IPS DF 4.7 (cell line): ENCODE measurements at regions not wholly inside any gene's neighbourhood (a gene's known extent, or its start where the extent isn't known, plus 50 kb on each side); places are given as distances from the start of the nearest gene placed in this dataset.
"Not testable (repeated sequence)": the region's sequence is repeated elsewhere in the genome, so short reads cannot be mapped to it uniquely, and the experiment has no call there.

Experiments
- DNase-seq: peaks from one replicate; pipeline ENCODE4 v3.0.0-alpha.2; 2013; ENCODE audit warnings: low spot score; ENCODE audit errors: extremely low read depth

- DNase-seq = no peak
These were observed 57.9 kb downstream of the HINT1 start for GRCh38 chr5:131107128-131107527.

- no peak for DNase-seq
These were observed 60.8 kb downstream of the HINT1 start for GRCh38 chr5:131104169-131104808.

- DNase-seq = no peak
These were observed 68.0 kb downstream of the HINT1 start for GRCh38 chr5:131096774-131097710.

GRCh38 chr5:131095561-131095960 is 69.5 kb downstream of the HINT1 start:
- not testable (repeated sequence) for DNase-seq

- DNase-seq = no peak
These were observed 80.6 kb downstream of the HINT1 start for GRCh38 chr5:131084436-131084835.

DNA sequence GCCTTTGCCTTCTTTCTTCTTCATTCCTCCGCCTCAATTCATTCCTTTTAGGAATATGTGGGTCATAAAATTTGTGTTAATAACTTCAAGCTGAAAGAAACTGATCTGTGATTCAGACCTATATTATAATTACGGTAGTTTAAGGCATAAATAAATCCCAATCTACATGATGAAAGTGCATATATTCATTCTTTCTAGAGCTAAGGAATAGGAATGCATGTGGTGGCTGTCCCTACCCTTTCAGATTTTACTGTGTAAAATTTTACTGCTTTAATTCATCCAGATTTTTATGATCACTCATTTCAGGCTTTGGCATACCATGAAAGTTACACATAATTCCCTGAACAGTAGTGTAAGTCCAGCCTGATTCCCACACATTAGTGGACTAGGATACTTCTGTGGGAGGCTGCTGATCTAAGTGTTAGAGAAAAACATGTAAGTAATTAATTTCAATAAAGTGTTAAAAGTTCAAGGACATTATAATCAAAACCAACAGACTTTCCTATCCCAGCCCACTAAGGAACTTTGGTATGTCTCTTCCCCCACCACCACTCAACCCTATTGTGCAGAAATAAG is 83.1 kb downstream of the HINT1 start:
- DNase-seq = no peak

GRCh38 chr5:131081374-131081773 is 83.7 kb downstream of the HINT1 start:
- no peak for DNase-seq

DNA sequence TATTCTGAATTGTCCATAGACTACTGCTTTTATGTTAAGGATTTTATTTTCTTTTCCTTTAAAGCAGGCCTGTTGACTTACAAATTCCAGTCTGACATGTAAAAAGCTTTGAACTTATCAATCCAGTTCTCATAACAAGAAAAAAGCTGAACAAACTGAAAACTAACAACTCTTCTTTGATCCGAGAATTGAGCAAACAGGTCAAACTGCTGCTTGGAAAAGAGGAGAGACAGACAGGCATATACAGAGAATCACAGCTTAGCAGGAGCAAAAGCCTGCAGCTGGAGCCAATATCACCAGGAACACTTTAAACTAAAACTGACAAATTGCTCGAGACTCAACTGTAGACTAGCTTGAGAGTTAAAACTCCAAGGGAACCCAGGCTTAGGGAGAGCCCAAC is 85.8 kb downstream of the HINT1 start:
- DNase-seq = no peak

DNA sequence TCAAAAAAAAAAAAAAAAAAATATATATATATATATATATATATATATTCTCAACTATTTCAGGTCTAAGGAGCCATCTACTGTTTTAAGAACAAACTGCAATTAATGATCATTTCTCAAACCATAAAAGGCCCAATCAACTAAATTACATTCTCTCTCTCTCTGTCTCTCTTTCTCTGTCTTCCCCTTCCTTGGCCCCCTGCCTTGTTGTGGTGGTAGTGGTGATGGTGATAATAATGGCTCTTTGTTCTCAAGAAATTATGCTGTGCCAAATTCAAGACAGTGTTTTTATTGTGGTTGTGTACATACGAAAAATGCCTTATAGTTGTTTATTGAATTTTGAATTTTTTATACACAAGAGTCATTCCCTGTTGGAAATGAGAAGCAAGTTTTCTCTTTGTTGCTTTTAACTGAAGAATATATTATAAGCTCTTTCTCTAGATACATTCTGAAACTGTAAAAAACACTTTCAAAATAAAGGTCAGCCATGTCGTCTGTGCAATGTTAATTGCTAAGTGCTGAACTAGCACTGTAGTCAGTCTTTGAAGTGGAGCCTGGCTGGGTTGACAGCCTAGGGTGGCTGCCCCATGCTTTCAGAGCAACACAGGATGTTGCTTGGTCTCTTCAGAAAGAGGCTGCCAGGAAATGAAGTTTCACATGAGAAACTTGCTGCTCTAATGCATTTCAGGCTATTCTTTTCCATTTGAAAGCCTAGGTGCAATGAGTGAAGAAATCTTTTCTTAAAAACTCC is 96.0 kb downstream of the HINT1 start:
- DNase-seq = no peak

- DNase-seq = no peak
These were observed 97.0 kb downstream of the HINT1 start for GRCh38 chr5:131068076-131068475.

DNA sequence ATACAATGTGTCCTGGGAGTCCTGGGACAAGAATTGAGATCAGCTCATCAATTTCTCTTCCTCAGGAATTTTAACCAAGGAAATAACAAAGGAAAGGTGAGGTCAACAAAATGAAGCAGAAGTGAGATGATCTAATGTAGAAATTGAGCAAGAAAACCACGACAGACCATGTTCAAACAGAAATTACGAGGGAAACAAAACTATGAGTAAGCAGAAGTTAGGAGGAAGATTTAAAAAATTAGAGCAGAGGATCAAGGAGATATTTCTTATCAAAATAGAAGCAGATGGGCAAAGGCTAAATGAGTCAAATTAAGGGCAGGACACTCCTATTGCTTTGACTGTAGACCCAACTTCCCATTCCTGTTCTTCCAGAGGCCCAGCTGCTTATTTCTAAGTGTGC is 97.4 kb downstream of the HINT1 start:
- no peak for DNase-seq

GRCh38 chr5:131064669-131065371 is 100.2 kb downstream of the HINT1 start:
- DNase-seq = no peak

DNA sequence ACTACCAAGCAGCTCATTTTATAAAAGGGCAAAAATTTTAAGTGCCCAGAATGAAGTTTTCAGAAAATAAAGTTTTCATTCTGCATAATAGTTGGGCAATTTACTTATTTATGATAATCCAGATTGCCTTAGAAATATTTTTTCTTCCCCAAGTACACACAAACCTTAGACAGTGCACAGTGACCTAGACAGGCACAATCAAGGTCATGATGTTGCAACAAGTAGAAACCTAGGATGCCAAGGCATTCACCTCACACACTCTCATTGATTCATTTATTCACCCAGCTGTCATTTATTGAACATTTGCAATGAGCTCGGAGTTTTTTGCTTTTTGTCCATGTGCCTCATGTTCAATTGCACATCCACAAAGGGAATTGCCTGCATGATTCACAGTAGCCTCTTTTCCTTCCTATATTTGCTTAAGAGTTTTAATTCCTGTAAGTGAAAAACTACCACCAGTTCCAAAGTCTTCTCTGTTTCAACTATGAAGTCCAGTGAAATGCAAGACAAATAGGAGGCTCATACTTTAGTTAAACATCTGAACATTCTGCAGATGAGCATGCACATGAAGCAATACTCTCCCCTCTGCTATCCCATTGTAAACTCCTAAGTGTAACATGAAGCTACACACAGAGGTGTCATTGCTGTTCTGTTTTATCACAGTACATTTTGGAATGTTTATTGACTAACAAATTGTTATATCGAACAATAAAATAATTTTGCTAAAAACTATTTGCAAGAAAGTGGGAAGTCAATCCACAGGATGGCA is 122.9 kb downstream of the HINT1 start:
- no peak for DNase-seq

DNA sequence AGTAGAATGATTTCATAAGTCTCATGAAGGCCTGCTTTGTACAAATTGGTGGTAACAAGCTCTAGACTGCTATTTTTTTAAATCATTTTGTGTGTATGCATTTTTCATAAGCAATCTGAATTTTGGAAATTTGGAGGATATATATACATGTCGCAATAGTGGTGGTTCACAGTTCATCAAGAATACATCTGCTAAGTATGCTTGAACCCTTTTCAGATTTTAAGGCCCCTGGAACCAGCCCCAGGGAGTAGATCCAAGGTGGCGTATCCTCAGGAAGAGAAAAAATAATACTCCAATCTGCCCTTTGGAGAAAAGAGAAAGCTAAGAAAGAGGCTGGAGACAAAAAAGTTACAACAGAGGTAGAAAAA is 141.6 kb downstream of the HINT1 start:
- DNase-seq = no peak

- DNase-seq = no peak
These were observed 142.1 kb downstream of the HINT1 start for GRCh38 chr5:131022811-131023497.

- no peak for DNase-seq
These were observed 143.4 kb downstream of the HINT1 start for GRCh38 chr5:131021646-131022045.

- no peak for DNase-seq
These were observed 145.3 kb downstream of the HINT1 start for GRCh38 chr5:131019601-131020315.

DNA sequence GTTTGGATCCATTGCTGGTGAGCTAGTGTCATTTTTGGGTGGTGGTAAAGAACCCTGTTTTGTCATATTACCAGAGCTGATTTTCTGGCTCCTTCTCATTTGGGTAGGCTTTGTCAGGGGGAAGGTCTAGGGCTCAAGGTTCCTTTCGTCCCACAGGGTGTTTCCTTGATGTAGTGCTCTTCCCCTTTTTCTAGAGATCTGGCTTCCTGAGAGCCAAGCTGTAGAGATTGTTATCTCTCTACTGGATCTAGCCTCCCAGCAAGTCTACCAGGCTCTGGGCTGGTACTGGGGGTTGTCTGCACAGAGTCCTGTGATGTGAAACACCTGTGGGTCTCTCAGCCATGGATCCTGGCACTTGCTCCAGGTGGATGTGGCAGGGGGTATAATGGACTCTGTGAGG is 145.9 kb downstream of the HINT1 start:
- no peak for DNase-seq

GRCh38 chr5:131008329-131008728 is 156.7 kb downstream of the HINT1 start:
- no peak for DNase-seq
